ENCODE measurements at regions not wholly inside any gene's neighbourhood (a gene's known extent, or its start where the extent isn't known, plus 50 kb on each side); places are given as distances from the start of the nearest gene placed in this dataset.

- Histone ChIP-seq H3K36me3 (ENCODE audit: insufficient read depth, low read length) (no peaks in the 10 kb centered on the region), H3K9ac (ENCODE audit: insufficient read length) (peak overlapping the region; percentile 31), H3K4me3 (peak overlapping the region; percentile 41), H3K27ac (peak overlapping the region; percentile 76), H3K9me3 (ENCODE audit: low read depth, low read length) (no peaks in the 10 kb centered on the region)
- DNase-seq (ENCODE audit: low read depth, low spot score) = peak; percentile 42
- TF ChIP-seq FOXP2 (optimal IDR thresholded peaks at IDR 0.05; ENCODE audit: control extremely low read depth, extremely low read length, insufficient read depth) = no peak
- TF ChIP-seq POLR2AphosphoS5 (IDR thresholded peaks at IDR 0.05; ENCODE audit: borderline replicate concordance, low read depth, low read length) = no peak
- TF ChIP-seq EZH2 (IDR thresholded peaks at IDR 0.05) = no peak
These were observed 428.8 kb upstream of the ARID1B start for GRCh38 chr6:156348424-156348823.

GRCh38 chr6:156347656-156348055 is 429.5 kb upstream of the ARID1B start:
- Histone ChIP-seq H3K27ac (peak overlapping the region; percentile 76), H3K9ac (ENCODE audit: insufficient read length) (no peak overlapping the region), H3K9me3 (ENCODE audit: low read depth, low read length) (no peaks in the 10 kb centered on the region), H3K36me3 (ENCODE audit: insufficient read depth, low read length) (no peaks in the 10 kb centered on the region), H3K4me3 (peak overlapping the region; percentile 41)
- no peak for TF ChIP-seq FOXP2 (optimal IDR thresholded peaks at IDR 0.05; ENCODE audit: control extremely low read depth, extremely low read length, insufficient read depth)
- TF ChIP-seq POLR2AphosphoS5 (IDR thresholded peaks at IDR 0.05; ENCODE audit: borderline replicate concordance, low read depth, low read length) = no peak
- no peak for TF ChIP-seq EZH2 (IDR thresholded peaks at IDR 0.05)
- DNase-seq (ENCODE audit: low read depth, low spot score) = no peak

- Histone ChIP-seq H3K36me3 (ENCODE audit: insufficient read depth, low read length) (no peaks in the 10 kb centered on the region), H3K27ac (peak overlapping the region; percentile 76; the same call in 1 of the 2 replicates), H3K4me3 (no peak overlapping the region), H3K9ac (ENCODE audit: insufficient read length) (no peak overlapping the region), H3K9me3 (ENCODE audit: low read depth, low read length) (no peaks in the 10 kb centered on the region)
- no peak for TF ChIP-seq EZH2 (IDR thresholded peaks at IDR 0.05)
- DNase-seq (ENCODE audit: low read depth, low spot score) = no peak
These were observed 429.9 kb upstream of the ARID1B start for GRCh38 chr6:156347246-156347645.

GRCh38 chr6:156345700-156346099 is 431.5 kb upstream of the ARID1B start:
- Histone ChIP-seq H3K27ac (no peak overlapping the region), H3K9me3 (ENCODE audit: low read depth, low read length) (no peaks in the 10 kb centered on the region), H3K36me3 (ENCODE audit: insufficient read depth, low read length) (no peaks in the 10 kb centered on the region), H3K9ac (ENCODE audit: insufficient read length) (no peak overlapping the region), H3K4me3 (no peak overlapping the region)
- TF ChIP-seq FOXP2 (optimal IDR thresholded peaks at IDR 0.05; ENCODE audit: control extremely low read depth, extremely low read length, insufficient read depth) (no peak), POLR2AphosphoS5 (IDR thresholded peaks at IDR 0.05; ENCODE audit: borderline replicate concordance, low read depth, low read length) (no peak), EZH2 (IDR thresholded peaks at IDR 0.05) (no peak)
- no peak for DNase-seq (ENCODE audit: low read depth, low spot score)

GRCh38 chr6:156344491-156344890 is 432.7 kb upstream of the ARID1B start:
- no peak for DNase-seq (ENCODE audit: low read depth, low spot score)
- Histone ChIP-seq H3K4me3 (no peak overlapping the region), H3K36me3 (ENCODE audit: insufficient read depth, low read length) (no peaks in the 10 kb centered on the region), H3K9ac (ENCODE audit: insufficient read length) (no peak overlapping the region), H3K9me3 (ENCODE audit: low read depth, low read length) (no peaks in the 10 kb centered on the region), H3K27ac (no peak overlapping the region)
- TF ChIP-seq FOXP2 (optimal IDR thresholded peaks at IDR 0.05; ENCODE audit: control extremely low read depth, extremely low read length, insufficient read depth) = no peak
- TF ChIP-seq EZH2 (IDR thresholded peaks at IDR 0.05) = no peak
- no peak for TF ChIP-seq POLR2AphosphoS5 (IDR thresholded peaks at IDR 0.05; ENCODE audit: borderline replicate concordance, low read depth, low read length)

- H3K9me3 ChIP-seq (ENCODE audit: low read depth, low read length) = no peaks in the 10 kb centered on the region
- H3K27ac ChIP-seq = no peak overlapping the region
- no peak overlapping the region for H3K9ac ChIP-seq (ENCODE audit: insufficient read length)
- TF ChIP-seq POLR2AphosphoS5 (IDR thresholded peaks at IDR 0.05; ENCODE audit: borderline replicate concordance, low read depth, low read length) = no peak
- TF ChIP-seq EZH2 (IDR thresholded peaks at IDR 0.05) = no peak
- no peak for TF ChIP-seq FOXP2 (optimal IDR thresholded peaks at IDR 0.05; ENCODE audit: control extremely low read depth, extremely low read length, insufficient read depth)
- no peak for DNase-seq (ENCODE audit: low read depth, low spot score)
- H3K4me3 ChIP-seq = no peak overlapping the region
- no peaks in the 10 kb centered on the region for H3K36me3 ChIP-seq (ENCODE audit: insufficient read depth, low read length)
These were observed 439.4 kb upstream of the ARID1B start for GRCh38 chr6:156337801-156338200.

- H3K27ac ChIP-seq = no peak overlapping the region
- no peak overlapping the region for H3K9ac ChIP-seq (ENCODE audit: insufficient read length)
- H3K9me3 ChIP-seq (ENCODE audit: low read depth, low read length) = no peaks in the 10 kb centered on the region
- H3K4me3 ChIP-seq = no peak overlapping the region
- DNase-seq (ENCODE audit: low read depth, low spot score) = no peak
- no peaks in the 10 kb centered on the region for H3K36me3 ChIP-seq (ENCODE audit: insufficient read depth, low read length)
- no peak for TF ChIP-seq FOXP2 (optimal IDR thresholded peaks at IDR 0.05; ENCODE audit: control extremely low read depth, extremely low read length, insufficient read depth)
- no peak for TF ChIP-seq EZH2 (IDR thresholded peaks at IDR 0.05)
- no peak for TF ChIP-seq POLR2AphosphoS5 (IDR thresholded peaks at IDR 0.05; ENCODE audit: borderline replicate concordance, low read depth, low read length)
These were observed 440.4 kb upstream of the ARID1B start for GRCh38 chr6:156336733-156337132.

- Histone ChIP-seq H3K9ac (ENCODE audit: insufficient read length) (no peak overlapping the region), H3K9me3 (ENCODE audit: low read depth, low read length) (no peaks in the 10 kb centered on the region), H3K4me3 (no peak overlapping the region), H3K27ac (no peak overlapping the region), H3K36me3 (ENCODE audit: insufficient read depth, low read length) (no peaks in the 10 kb centered on the region)
- no peak for DNase-seq (ENCODE audit: low read depth, low spot score)
- TF ChIP-seq FOXP2 (optimal IDR thresholded peaks at IDR 0.05; ENCODE audit: control extremely low read depth, extremely low read length, insufficient read depth) (no peak), POLR2AphosphoS5 (IDR thresholded peaks at IDR 0.05; ENCODE audit: borderline replicate concordance, low read depth, low read length) (no peak), EZH2 (IDR thresholded peaks at IDR 0.05) (no peak)
These were observed 441.1 kb upstream of the ARID1B start for GRCh38 chr6:156336089-156336488.

- H3K36me3 ChIP-seq (ENCODE audit: insufficient read depth, low read length) = no peaks in the 10 kb centered on the region
- no peaks in the 10 kb centered on the region for H3K9me3 ChIP-seq (ENCODE audit: low read depth, low read length)
- H3K27ac ChIP-seq = no peak overlapping the region
- no peak overlapping the region for H3K4me3 ChIP-seq
- no peak overlapping the region for H3K9ac ChIP-seq (ENCODE audit: insufficient read length)
- no peak for DNase-seq (ENCODE audit: low read depth, low spot score)
- TF ChIP-seq EZH2 (IDR thresholded peaks at IDR 0.05) (no peak), FOXP2 (optimal IDR thresholded peaks at IDR 0.05; ENCODE audit: control extremely low read depth, extremely low read length, insufficient read depth) (no peak), POLR2AphosphoS5 (IDR thresholded peaks at IDR 0.05; ENCODE audit: borderline replicate concordance, low read depth, low read length) (no peak)
These were observed 442.2 kb upstream of the ARID1B start for GRCh38 chr6:156334966-156335365.

All from SK-N-MC (cell line).